Kidney (tissue), 13 donors: ENCODE measurements at regions not wholly inside any gene's neighbourhood (a gene's known extent, or its start where the extent isn't known, plus 50 kb on each side); places are given as distances from the start of the nearest gene placed in this dataset.
A peak's percentile ranks its signal among the peaks of the same experiment; 100 is the strongest.

Experiments used
- DNase-seq, 5 donors: peaks; one replicate each; pipeline ENCODE4 v3.0.0-alpha.2; 2013 to 2020
- FAIRE-seq: peaks from 2 replicates; lab custom pipeline; 2012; peaks lifted over from hg19 to GRCh38; lab: Jason Lieb, UNC
- H3K27ac ChIP-seq, 2 donors: one replicate each; pipeline ENCODE4 v1.7.0; 2013; ENCODE audit warnings: low read depth in 2 of 2, low read length in 2 of 2, inconsistent platforms in 1 of 2
- H3K27me3 ChIP-seq: one replicate; pipeline ENCODE4 v1.7.1; 2013; ENCODE audit warnings: low read length, inconsistent platforms; ENCODE audit not compliant: control insufficient read depth, insufficient read depth
- H3K36me3 ChIP-seq, 3 donors: one replicate each; pipeline versions ENCODE4 v1.7.0 to v1.7.1; 2013; ENCODE audit warnings: low read length in 3 of 3, control low read depth in 1 of 3, inconsistent platforms in 1 of 3; ENCODE audit not compliant: insufficient read depth in 3 of 3, control insufficient read depth in 2 of 3
- H3K4me1 ChIP-seq, 3 donors: one replicate each; pipeline versions ENCODE4 v1.7.0 to v1.7.1; 2013; ENCODE audit warnings: low read length in 3 of 3, inconsistent platforms in 1 of 3, low read depth in 1 of 3; ENCODE audit not compliant: control insufficient read depth in 2 of 3, insufficient read depth in 2 of 3
- H3K4me3 ChIP-seq, 3 donors: one replicate each; pipeline versions ENCODE4 v1.7.0 to v1.8.1; 2013; ENCODE audit warnings: low read length in 3 of 3, control low read depth in 1 of 3, inconsistent platforms in 1 of 3
- H3K9ac ChIP-seq, 3 donors: one replicate each; pipeline versions ENCODE4 v1.7.0 to v1.7.1; 2013; ENCODE audit warnings: low read length in 3 of 3, control low read depth in 1 of 3, inconsistent platforms in 1 of 3
- H3K9me3 ChIP-seq, 3 donors: one replicate each; pipeline versions ENCODE4 v1.7.0 to v1.7.1; 2013; ENCODE audit warnings: low read length in 3 of 3, control low read depth in 1 of 3, inconsistent platforms in 1 of 3; ENCODE audit not compliant: control insufficient read depth in 2 of 3, insufficient read depth in 1 of 3
- intact Hi-C: fragments of 100-400 bp; cut with DNase I; formaldehyde crosslinking; loops from one replicate; pipeline ENCODE4 v1.11.1; 2022
- TF ChIP-seq, protein P1 (sequence below): IDR thresholded peaks from 3 replicates; pipeline ENCODE4 v1.5.1; 2012; ENCODE audit warnings: mild to moderate bottlenecking, moderate library complexity, borderline replicate concordance; ENCODE audit not compliant: insufficient read depth; ENCODE audit errors: extremely low read depth
- donor health status: control.
- donor health status: control.
- donor health status: control.
- donor health status: control.
- donor health status: control.
- donor health status: DM: yes; HTN: yes; CAD: no.
- donor health status: Normal renal cell carcinoma (clear cell type).

DNA sequence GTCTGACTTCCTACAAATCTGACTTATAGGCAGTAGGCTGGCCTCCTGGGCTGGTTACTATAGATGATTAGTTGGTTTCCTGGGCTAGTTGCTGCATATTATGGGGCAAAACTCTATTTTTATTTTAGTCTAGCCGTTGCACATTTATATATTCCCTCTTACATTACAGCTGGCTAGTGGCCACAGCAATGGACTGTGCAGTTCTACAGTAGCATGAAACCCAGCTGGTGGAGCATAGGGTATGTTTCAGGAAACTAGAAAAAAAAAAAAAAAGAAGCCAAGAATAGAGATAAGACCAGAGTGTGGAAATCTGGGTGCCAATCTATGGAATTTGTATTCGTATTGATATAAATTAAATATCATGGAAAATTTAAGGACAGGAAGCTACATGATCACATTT lies 304.4 kb upstream of the NBEA start:
- H3K27me3 ChIP-seq: no peaks in the 10 kb centered on the region
- no peak overlapping the region for H3K9ac ChIP-seq
- FAIRE-seq: no peak
- H3K36me3 ChIP-seq: no peaks in the 10 kb centered on the region
- H3K27ac ChIP-seq: no peak overlapping the region
- intact Hi-C loops: no loop called here
- H3K9me3 ChIP-seq: no peaks in the 10 kb centered on the region
- TF ChIP-seq, protein P1, sequence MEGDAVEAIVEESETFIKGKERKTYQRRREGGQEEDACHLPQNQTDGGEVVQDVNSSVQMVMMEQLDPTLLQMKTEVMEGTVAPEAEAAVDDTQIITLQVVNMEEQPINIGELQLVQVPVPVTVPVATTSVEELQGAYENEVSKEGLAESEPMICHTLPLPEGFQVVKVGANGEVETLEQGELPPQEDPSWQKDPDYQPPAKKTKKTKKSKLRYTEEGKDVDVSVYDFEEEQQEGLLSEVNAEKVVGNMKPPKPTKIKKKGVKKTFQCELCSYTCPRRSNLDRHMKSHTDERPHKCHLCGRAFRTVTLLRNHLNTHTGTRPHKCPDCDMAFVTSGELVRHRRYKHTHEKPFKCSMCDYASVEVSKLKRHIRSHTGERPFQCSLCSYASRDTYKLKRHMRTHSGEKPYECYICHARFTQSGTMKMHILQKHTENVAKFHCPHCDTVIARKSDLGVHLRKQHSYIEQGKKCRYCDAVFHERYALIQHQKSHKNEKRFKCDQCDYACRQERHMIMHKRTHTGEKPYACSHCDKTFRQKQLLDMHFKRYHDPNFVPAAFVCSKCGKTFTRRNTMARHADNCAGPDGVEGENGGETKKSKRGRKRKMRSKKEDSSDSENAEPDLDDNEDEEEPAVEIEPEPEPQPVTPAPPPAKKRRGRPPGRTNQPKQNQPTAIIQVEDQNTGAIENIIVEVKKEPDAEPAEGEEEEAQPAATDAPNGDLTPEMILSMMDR: no peak
- no peak for DNase-seq
- no peak overlapping the region for H3K4me3 ChIP-seq
- no peaks in the 10 kb centered on the region for H3K4me1 ChIP-seq

DNA sequence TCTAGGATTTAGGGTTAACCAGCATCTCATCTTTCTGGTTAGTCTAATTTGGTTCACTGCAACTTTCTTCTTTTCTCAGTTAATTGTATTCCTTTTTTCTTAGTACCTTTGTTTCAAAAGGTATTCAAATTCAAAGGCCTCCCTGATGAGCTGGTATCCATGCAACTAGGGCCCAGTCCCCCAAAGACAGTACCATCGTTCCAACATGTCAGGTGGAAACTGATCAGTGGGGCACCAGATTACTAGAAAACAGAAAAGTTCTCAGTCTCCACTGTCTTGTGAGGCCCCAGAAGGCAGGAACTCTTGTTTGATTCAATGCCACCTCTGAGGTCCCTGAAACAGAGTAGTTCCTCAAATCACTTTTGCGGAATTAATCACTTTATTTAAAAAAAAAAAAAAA lies 303.2 kb upstream of the NBEA start:
- Histone ChIP-seq H3K9me3 (no peaks in the 10 kb centered on the region), H3K27ac (no peak overlapping the region), H3K27me3 (no peaks in the 10 kb centered on the region), H3K36me3 (no peaks in the 10 kb centered on the region), H3K4me1 (no peaks in the 10 kb centered on the region), H3K9ac (no peak overlapping the region), H3K4me3 (no peak overlapping the region)
- TF ChIP-seq, protein P1: no peak
- DNase-seq (no peak), FAIRE-seq (no peak)
- intact Hi-C loops: no loop called here

DNA sequence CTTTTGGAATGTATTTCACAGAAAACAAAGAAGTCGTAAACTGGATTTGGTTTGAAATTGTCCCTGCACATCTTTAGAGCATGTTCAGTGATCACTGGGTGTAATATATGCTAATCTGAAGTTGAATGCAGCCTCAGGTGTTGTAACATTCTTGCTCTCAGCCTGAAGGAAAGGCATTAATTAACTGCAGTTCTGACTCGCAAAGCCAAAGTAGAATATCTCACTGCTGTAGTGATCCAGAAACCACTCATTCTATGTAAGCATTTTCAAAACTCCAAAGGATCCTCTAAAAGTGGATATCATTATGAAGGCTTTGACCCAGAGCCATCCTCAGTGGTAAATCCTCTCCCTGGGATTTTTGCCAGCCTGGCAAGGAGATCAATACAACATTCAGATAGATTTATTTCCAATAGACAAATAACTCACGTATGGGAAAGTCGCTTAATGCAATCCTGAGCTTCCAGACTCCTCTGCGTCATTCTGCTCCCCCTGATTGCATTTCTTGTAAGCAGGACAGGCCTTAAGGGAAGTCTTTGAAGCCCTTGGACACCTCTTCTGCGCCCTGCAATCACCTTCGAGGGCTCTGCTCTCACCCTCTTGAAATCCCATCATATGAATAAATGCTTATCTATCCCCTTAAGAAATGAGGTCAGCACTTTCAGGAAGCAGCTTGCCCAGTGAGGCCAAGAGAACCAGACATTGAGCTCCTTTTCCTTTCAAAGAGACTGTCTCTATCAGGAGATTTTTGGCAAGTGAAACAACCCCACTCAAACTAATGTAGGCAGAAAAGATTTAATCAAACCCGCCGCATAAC lies 301.7 kb upstream of the NBEA start:
- H3K27ac ChIP-seq: no peak overlapping the region
- no peaks in the 10 kb centered on the region for H3K27me3 ChIP-seq
- H3K9me3 ChIP-seq: no peaks in the 10 kb centered on the region
- TF ChIP-seq, protein P1: no peak
- no peaks in the 10 kb centered on the region for H3K36me3 ChIP-seq
- FAIRE-seq (no peak), DNase-seq (peak in 1 of 5 donors; percentile 10)
- H3K4me1 ChIP-seq: no peaks in the 10 kb centered on the region
- intact Hi-C loops: no loop called here
- no peak overlapping the region for H3K9ac ChIP-seq
- H3K4me3 ChIP-seq: no peak overlapping the region
